ENCODE measurements at regions not wholly inside any gene's neighbourhood (a gene's known extent, or its start where the extent isn't known, plus 50 kb on each side); places are given as distances from the start of the nearest gene placed in this dataset.

GRCh38 chr3:55307622-55308021 is 179.5 kb downstream of the WNT5A start:
- Histone ChIP-seq H3K9me3 (no peaks in the 10 kb centered on the region), H3K4me3 (no peak overlapping the region), H3K4me1 (no peaks in the 10 kb centered on the region), H3K27me3 (no peaks in the 10 kb centered on the region), H3K27ac (no peak overlapping the region), H3K36me3 (no peaks in the 10 kb centered on the region)
- ATAC-seq (no peak), DNase-seq (no peak)
- no peak for TF ChIP-seq CTCF (IDR thresholded peaks at IDR 0.05)
- intact Hi-C loops (cut with DNase I): no loop called here

- TF ChIP-seq CTCF (IDR thresholded peaks at IDR 0.05): no peak
- H3K4me1 ChIP-seq: no peaks in the 10 kb centered on the region
- no peak overlapping the region for H3K4me3 ChIP-seq
- no peaks in the 10 kb centered on the region for H3K36me3 ChIP-seq
- H3K9me3 ChIP-seq: no peaks in the 10 kb centered on the region
- H3K27ac ChIP-seq: no peak overlapping the region
- no peak for ATAC-seq
- no peak for DNase-seq
- intact Hi-C loops (cut with DNase I): no loop called here
- H3K27me3 ChIP-seq: no peaks in the 10 kb centered on the region
Observed at GRCh38 chr3:55305696-55306485, 181.2 kb downstream of the WNT5A start.

- intact Hi-C loops (cut with DNase I): no loop called here
- ATAC-seq: no peak
- H3K4me3 ChIP-seq: no peak overlapping the region
- no peaks in the 10 kb centered on the region for H3K9me3 ChIP-seq
- no peak for DNase-seq
- TF ChIP-seq CTCF (IDR thresholded peaks at IDR 0.05): no peak
- no peaks in the 10 kb centered on the region for H3K36me3 ChIP-seq
- no peaks in the 10 kb centered on the region for H3K4me1 ChIP-seq
- H3K27ac ChIP-seq: no peak overlapping the region
- no peaks in the 10 kb centered on the region for H3K27me3 ChIP-seq
Observed at GRCh38 chr3:55300701-55301100, 186.4 kb downstream of the WNT5A start.

GRCh38 chr3:55297706-55298105 is 189.4 kb downstream of the WNT5A start:
- ATAC-seq: no peak
- no peaks in the 10 kb centered on the region for H3K4me1 ChIP-seq
- TF ChIP-seq CTCF (IDR thresholded peaks at IDR 0.05): no peak
- no peaks in the 10 kb centered on the region for H3K36me3 ChIP-seq
- no peak for DNase-seq
- intact Hi-C loops (cut with DNase I): no loop called here
- no peaks in the 10 kb centered on the region for H3K9me3 ChIP-seq
- no peak overlapping the region for H3K27ac ChIP-seq
- H3K4me3 ChIP-seq: no peak overlapping the region
- H3K27me3 ChIP-seq: no peaks in the 10 kb centered on the region

GRCh38 chr3:55297245-55297644 is 189.9 kb downstream of the WNT5A start:
- ATAC-seq (no peak), DNase-seq (no peak)
- Histone ChIP-seq H3K27me3 (no peaks in the 10 kb centered on the region), H3K4me1 (no peaks in the 10 kb centered on the region), H3K27ac (no peak overlapping the region), H3K4me3 (no peak overlapping the region), H3K36me3 (no peaks in the 10 kb centered on the region), H3K9me3 (no peaks in the 10 kb centered on the region)
- no peak for TF ChIP-seq CTCF (IDR thresholded peaks at IDR 0.05)
- intact Hi-C loops (cut with DNase I): no loop called here

GRCh38 chr3:55296791-55297190 is 190.3 kb downstream of the WNT5A start:
- no peaks in the 10 kb centered on the region for H3K36me3 ChIP-seq
- ATAC-seq: no peak
- no peaks in the 10 kb centered on the region for H3K4me1 ChIP-seq
- no peaks in the 10 kb centered on the region for H3K9me3 ChIP-seq
- intact Hi-C loops (cut with DNase I): no loop called here
- DNase-seq: no peak
- H3K27ac ChIP-seq: no peak overlapping the region
- H3K4me3 ChIP-seq: no peak overlapping the region
- no peak for TF ChIP-seq CTCF (IDR thresholded peaks at IDR 0.05)
- no peaks in the 10 kb centered on the region for H3K27me3 ChIP-seq

Data from upper lobe of right lung (tissue), 1 donor.